Cardiac septum (tissue), 1 donor: ENCODE measurements at regions not wholly inside any gene's neighbourhood (a gene's known extent, or its start where the extent isn't known, plus 50 kb on each side); places are given as distances from the start of the nearest gene placed in this dataset.
"Not testable (repeated sequence)": the region's sequence is repeated elsewhere in the genome, so short reads cannot be mapped to it uniquely, and the experiment has no call there.

Experiments
- DNase-seq: peaks from one replicate; pipeline ENCODE4 v3.0.0-alpha.2; 2020; ENCODE audit warnings: low spot score
- intact Hi-C: fragments of 100-400 bp; cut with DNase I; formaldehyde crosslinking; loops from one replicate; pipeline ENCODE4 v1.14.0; 2022
- donor health status: DM: no; HTN: no; CAD: no.

DNA sequence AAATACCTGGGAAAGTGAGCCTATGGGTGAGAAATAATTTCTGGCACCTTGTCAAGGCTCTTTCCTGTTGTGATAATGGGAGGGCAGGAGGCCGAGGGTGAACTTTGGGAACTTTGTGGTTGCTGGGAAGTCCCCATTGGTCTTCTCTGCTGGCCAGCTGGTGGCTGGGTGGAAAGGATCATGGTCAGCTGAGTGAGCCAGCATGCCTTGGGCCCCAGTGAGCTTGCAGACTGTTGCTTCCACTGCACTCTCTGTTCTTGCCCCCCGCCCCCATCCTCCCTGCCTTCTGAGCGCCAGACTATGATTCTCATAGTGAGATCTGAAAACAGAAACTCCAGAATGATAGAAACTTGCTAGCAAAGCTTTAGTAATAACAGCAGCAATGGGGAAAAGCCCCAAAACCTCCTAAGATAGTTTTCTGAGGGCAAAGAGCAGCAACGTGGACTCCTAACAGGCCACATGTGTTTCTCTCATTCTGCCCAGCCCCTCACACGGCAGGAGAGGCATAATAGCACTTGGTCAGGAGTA, 139.2 kb upstream of the SMARCA2 start:
- no peak for DNase-seq
- intact Hi-C loops = no loop called here

DNA sequence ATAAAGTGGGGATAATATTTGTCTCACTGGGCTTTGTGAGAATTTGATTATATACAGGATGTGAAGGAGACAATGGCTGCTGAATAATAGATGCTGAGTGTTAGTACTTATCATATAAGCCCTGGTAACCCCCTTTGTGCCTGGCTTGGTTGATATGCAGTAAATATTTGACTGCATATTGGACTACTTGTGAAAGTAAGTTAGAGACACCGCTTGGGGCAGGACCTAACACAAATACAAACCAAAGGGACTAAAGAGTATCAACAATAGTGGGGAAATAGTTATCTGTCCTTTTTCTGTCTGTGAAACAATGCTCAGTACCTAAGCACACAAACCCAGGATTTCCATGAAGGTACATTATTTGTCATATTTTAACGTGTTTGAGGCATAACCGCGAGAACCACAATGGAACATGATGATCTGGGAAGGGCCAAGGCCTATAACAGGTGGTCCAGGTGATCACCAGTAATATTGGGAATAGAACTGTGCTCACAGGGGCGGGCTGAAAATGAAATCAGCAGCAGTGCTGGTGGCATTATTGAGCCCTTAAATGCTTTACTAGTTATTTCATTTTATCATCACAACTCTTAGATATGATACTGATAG, 138.2 kb upstream of the SMARCA2 start:
- no peak for DNase-seq
- intact Hi-C loops = no loop called here

GRCh38 chr9:1877951-1878350, 137.2 kb upstream of the SMARCA2 start:
- intact Hi-C loops = no loop called here

DNA sequence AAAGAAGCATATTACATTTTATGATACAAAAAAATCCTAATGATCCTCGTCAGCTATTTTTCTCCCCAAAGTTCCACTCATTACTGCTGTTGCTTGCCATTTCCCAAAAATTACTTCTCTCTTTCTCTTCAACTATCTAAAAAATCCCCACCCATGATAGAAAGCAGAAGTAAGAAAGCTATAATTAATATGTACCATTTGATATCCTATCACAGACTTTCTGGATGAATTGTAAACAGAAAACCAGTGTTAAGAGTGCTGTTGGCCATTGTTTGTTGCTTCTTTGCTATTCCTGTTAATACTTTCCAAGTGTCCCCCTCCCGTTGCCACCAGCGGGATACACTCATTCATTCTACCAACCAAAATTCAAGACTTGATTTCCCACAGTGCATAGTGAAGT, 136.3 kb upstream of the SMARCA2 start:
- intact Hi-C loops = no loop called here
- DNase-seq = no peak

More at GRCh38 chr9:1877951-1878350, 137.2 kb upstream of the SMARCA2 start:
- DNase-seq = no peak

GRCh38 chr9:1879501-1879900, 135.6 kb upstream of the SMARCA2 start:
- intact Hi-C loops = no loop called here
- DNase-seq = no peak

- DNase-seq = no peak
- intact Hi-C loops = no loop called here
Observed at GRCh38 chr9:1880038-1880565, 135.0 kb upstream of the SMARCA2 start.

DNA sequence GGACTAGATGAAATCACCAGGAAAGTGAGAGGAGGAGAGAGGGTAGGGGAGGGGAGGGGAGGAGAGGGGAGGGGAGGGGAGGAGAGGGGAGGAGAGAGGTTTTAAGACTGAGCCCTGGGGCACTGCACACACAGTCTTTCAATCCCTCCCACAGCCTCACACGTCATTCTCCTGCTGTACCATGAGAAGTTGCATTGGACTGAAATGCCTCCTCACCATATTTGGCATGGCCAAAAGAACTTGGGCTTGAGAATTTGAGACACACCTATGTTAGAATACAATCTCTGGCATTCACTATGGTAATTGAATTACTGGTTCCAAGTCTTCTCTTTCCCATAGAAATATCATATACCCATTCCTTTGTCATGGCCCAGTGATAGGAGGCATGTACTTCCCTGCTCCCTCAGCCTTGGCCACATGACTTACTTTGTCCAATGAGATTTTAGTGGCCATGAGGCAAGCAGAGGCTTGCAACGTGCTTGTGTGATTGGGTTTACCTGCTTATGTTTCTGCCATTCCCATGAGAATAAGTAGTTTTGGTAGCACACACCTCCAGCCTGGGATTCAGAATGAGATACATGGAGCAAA, 133.3 kb upstream of the SMARCA2 start:
- DNase-seq = no peak
- intact Hi-C loops = no loop called here

DNA sequence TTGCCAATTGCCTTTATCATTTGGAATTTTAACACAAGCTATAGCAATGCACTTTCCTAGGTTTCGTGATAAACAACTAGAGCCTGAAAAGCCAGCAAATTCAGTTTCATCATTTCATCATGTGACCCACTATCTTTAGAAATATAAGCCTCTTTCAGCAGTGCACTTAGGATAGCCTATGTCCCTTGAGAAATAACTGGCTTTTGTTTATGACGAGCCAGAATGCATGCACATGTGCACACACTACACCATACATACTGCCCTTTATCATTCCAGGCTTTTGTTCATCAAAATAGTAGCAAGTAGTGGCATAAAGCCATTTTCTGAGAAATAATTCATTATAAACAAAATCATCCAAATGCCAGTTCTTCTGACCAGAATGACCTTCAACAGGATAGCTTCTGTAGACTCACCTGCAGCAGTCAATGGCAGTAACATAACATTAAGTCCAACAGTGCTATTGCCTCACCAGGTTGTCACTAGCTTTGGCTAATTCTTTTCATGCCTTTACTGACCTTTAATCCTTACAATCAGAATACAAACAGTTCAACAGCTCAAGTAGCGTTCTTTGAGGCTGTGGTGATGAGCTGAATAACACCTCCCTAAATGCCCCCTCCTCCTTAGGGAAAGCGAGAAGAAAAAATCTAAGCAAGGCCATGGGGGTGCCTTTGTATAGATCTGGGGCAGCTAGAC, 132.3 kb upstream of the SMARCA2 start:
- intact Hi-C loops = no loop called here
- no peak for DNase-seq

GRCh38 chr9:1890201-1890600, 124.9 kb upstream of the SMARCA2 start:
- intact Hi-C loops = no loop called here
- no peak for DNase-seq

- DNase-seq = no peak
- intact Hi-C loops = no loop called here
Observed at GRCh38 chr9:1890816-1891215, 124.3 kb upstream of the SMARCA2 start.

GRCh38 chr9:1903080-1903704, 112.0 kb upstream of the SMARCA2 start:
- DNase-seq, intact Hi-C loops: not testable (repeated sequence)

DNA sequence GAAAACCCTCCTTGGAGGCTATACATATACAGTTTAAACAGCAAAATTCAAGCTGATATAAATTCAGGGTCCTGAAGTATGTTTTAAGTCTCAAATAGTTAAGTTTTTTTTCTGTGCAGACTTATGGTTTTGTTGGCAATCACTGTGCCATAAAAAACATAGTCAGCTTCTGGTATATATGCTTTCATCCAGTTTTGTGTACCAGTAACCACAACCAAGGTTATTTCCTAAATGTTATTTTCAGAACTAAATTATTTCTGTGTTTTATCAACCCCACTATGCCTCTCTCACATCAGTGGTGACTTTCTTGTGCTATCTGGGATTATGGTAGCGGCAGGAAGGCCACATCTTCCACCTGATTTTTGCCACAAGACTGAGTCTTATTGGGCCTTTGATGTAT, 107.7 kb upstream of the SMARCA2 start:
- DNase-seq = no peak
- intact Hi-C loops = no loop called here

DNA sequence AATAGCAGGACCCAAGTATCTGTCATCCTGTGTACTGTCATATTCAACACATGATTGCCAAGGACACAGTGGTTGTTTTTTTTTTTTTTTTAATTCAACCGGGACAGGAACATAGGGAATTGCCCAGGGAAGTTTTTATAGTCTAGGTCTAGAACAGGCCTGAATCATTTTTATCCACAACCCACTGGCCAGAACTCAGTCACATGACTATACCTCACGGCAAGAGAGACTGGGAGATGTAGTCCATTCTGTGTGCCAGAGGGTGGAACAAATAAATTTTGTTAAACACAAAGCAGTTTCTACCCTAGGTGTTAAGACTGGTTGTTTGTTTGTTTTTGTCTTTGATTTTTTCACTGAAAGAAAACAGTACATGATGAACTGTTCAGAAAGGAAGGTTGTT, 105.8 kb upstream of the SMARCA2 start:
- no peak for DNase-seq
- intact Hi-C loops = no loop called here

DNA sequence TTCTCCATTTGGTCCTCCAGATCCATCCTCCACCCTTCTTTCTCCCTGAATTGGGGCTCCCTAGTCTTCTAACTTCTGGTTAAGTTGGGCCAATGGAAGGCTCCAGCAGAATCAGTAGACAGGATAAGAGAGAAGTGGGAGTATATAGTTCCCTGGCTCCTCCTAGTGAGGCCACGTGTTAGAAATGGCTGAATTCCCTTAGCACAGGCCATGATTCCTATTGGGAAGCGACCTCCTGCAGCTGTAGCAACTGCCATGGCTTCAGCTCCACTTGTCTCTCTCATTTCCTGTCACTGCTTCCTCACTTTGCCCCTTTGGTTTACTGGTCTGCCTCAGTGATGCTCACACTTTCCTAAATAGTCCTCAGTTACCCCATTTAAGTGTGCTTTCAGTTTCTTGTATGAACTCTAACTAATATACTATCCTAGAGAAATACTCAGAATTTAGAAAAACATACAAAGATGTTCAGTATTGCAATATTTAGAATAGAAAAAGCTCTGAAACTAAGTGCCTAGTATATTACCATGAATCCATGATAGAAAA, 104.8 kb upstream of the SMARCA2 start:
- intact Hi-C loops = no loop called here
- no peak for DNase-seq

DNA sequence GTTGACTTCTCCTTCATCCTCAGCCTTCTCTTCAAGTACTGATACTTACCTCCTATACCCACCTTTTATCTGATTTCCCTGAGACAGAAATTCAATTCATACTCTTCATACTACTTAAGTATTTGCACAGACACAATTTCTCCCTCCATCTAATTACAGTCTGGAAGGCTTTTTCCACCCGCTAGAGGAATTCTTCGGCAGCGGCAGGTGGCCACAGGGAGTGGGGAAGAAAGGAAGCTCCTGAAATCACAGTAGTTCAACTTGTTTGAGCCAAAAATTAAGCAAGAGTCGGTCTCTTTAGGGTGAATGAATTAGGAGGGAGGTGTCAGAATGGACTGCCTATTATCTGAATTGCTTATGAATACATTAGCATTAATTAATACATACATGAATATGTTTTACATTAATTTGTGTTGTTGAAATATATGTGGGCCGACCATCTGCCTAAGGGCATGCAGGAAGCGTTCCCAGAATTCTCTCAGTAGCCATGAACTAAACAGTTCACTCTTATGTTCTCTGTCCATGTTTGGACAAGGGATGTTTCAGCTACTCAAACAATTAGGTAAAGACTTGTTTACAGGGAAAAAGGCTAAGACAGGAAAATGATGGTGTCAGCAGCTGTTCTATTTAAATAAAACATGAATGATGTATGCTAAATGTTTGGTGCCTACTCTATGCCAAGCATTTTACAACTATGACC, 101.4 kb upstream of the SMARCA2 start:
- intact Hi-C loops = no loop called here
- no peak for DNase-seq

- no peak for DNase-seq
- intact Hi-C loops = no loop called here
Observed at GRCh38 chr9:1916095-1916494, 99.1 kb upstream of the SMARCA2 start.

GRCh38 chr9:1916655-1917054, 98.5 kb upstream of the SMARCA2 start:
- DNase-seq = no peak
- intact Hi-C loops = no loop called here

DNA sequence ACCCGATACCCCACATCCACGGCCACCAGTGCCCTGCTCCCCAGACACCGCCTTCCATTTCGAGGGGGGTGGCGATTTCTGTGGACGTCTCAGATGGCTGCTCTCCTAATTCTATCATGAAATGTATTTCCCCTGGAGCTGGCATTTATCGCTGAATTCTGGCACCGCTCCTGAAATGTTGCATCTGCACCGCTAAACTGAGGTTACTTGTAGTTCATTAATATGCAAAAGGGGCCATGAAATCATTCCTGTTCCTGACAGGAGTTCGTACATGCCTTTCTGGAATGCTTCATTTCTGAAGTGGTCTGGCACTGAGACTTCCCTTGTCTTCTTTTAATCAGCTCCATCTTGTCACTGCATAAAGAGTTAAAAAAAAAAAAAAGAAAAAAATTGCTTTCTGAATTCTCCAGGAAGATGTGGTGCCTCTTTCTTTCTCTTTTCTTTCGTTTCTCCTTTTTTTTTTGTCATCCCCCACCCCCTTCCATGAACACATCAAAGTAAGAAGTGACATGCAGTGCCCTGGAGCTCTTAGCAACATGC, 97.7 kb upstream of the SMARCA2 start:
- DNase-seq = no peak
- intact Hi-C loops = no loop called here

GRCh38 chr9:1918108-1918507, 97.0 kb upstream of the SMARCA2 start:
- no peak for DNase-seq
- intact Hi-C loops = no loop called here
